NB4 (cell line): ENCODE measurements at regions not wholly inside any gene's neighbourhood (a gene's known extent, or its start where the extent isn't known, plus 50 kb on each side); places are given as distances from the start of the nearest gene placed in this dataset.
"Not testable (repeated sequence)": the region's sequence is repeated elsewhere in the genome, so short reads cannot be mapped to it uniquely, and the experiment has no call there.

Source experiments
- MYC ChIP-seq: IDR thresholded peaks from 2 replicates; pipeline ENCODE4 v1.6.1; 2011; ENCODE audit warnings: low read depth, low read length
- POLR2A ChIP-seq: IDR thresholded peaks from 2 replicates; pipeline ENCODE4 v1.6.1; 2011; ENCODE audit warnings: mild to moderate bottlenecking; ENCODE audit not compliant: insufficient read length; ENCODE audit errors: extremely low read depth
- TF ChIP-seq, protein P1 (sequence below): IDR thresholded peaks from one replicate; pipeline ENCODE4 v1.5.1; 2012; ENCODE audit warnings: low read depth, low read length
- TF ChIP-seq, protein P2 (sequence below): IDR thresholded peaks from 2 replicates; pipeline ENCODE4 v1.6.1; 2011; ENCODE audit warnings: low read depth, low read length

DNA sequence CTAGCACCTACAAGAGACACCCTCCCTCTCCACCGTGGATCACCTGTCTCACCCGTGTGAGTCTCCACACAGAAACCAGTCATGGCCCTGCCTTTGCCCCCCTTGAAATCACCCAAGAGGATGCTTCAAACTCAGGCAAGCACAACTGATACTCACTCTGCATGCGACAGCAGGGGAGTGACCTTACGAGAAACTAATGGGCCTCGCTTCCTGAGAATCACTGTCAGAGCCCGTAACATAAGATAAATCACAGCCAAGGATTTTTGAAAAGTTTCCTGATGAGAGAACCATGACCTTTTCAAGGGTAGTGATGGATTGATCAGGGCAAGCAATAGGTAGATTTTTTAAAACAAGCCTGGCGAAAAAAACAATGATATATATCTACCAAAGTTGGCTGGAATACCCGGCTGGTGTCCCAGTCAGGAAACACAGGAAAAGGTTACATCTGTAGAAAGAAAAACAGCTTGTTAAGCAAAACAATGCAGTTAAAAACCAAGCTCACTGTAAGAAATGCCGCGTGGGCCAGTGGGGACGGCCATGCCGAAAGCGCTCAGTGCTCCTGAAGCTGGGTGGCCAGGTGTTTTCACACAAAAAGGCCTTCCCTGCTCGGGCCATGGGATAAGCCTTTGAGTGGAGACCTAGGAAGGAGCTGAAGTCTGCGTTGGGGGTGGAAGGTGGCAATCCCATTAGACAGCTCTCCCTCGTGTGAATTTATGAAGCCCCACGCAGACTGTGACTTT, 388.6 kb upstream of the FRG1 start:
- TF ChIP-seq, protein P1, sequence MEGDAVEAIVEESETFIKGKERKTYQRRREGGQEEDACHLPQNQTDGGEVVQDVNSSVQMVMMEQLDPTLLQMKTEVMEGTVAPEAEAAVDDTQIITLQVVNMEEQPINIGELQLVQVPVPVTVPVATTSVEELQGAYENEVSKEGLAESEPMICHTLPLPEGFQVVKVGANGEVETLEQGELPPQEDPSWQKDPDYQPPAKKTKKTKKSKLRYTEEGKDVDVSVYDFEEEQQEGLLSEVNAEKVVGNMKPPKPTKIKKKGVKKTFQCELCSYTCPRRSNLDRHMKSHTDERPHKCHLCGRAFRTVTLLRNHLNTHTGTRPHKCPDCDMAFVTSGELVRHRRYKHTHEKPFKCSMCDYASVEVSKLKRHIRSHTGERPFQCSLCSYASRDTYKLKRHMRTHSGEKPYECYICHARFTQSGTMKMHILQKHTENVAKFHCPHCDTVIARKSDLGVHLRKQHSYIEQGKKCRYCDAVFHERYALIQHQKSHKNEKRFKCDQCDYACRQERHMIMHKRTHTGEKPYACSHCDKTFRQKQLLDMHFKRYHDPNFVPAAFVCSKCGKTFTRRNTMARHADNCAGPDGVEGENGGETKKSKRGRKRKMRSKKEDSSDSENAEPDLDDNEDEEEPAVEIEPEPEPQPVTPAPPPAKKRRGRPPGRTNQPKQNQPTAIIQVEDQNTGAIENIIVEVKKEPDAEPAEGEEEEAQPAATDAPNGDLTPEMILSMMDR: not testable (repeated sequence)
- not testable (repeated sequence) for TF ChIP-seq POLR2A, MYC
- TF ChIP-seq, protein P2, sequence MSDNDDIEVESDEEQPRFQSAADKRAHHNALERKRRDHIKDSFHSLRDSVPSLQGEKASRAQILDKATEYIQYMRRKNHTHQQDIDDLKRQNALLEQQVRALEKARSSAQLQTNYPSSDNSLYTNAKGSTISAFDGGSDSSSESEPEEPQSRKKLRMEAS: not testable (repeated sequence)
